ENCODE measurements at regions not wholly inside any gene's neighbourhood (a gene's known extent, or its start where the extent isn't known, plus 50 kb on each side); places are given as distances from the start of the nearest gene placed in this dataset.

- Histone ChIP-seq H3K27ac (ENCODE audit: low read depth, low read length) (no peak overlapping the region), H2BK15ac (replicated peaks; ENCODE audit: low read depth) (no peak overlapping the region), H3K36me3 (ENCODE audit: control insufficient read depth, insufficient read depth, low read length) (no peaks in the 10 kb centered on the region), H3K4me3 (ENCODE audit: low read length) (no peak overlapping the region), H3K56ac (ENCODE audit: low read length) (no peak overlapping the region), H2AK5ac (ENCODE audit: low read length) (no peak overlapping the region), H4K8ac (ENCODE audit: low read depth, low read length) (no peak overlapping the region), H2BK5ac (ENCODE audit: low read length) (no peak overlapping the region), H2BK120ac (ENCODE audit: low read depth, low read length) (no peak overlapping the region), H3K79me2 (ENCODE audit: control insufficient read depth, insufficient read depth, low read length) (no peaks in the 10 kb centered on the region), H4K5ac (ENCODE audit: low read length) (no peak overlapping the region), H3K4me1 (ENCODE audit: control insufficient read depth, low read depth, low read length) (peaks cover 9% of the 10 kb centered on the region), H3K27me3 (ENCODE audit: insufficient read depth, low read length, poor library complexity) (no peaks in the 10 kb centered on the region), H3K9ac (ENCODE audit: low read length) (no peak overlapping the region), H3K4me2 (ENCODE audit: low read length) (no peak overlapping the region), H3K79me1 (ENCODE audit: low read length) (no peaks in the 10 kb centered on the region), H3K4ac (ENCODE audit: low read depth, low read length) (no peak overlapping the region), H3K23ac (ENCODE audit: low read length) (no peak overlapping the region), H3K18ac (ENCODE audit: low read length) (no peak overlapping the region)
- no peak for DNase-seq
- WGBS (ENCODE audit: extremely low coverage, insufficient coverage, low lambda C conversion rate): no CpG with 5 or more reads among the region's 4 CpGs
Observed at GRCh38 chr19:28404472-28404871, 808.5 kb downstream of the UQCRFS1 start.

GRCh38 chr19:28403690-28404089 is 809.3 kb downstream of the UQCRFS1 start:
- Histone ChIP-seq H3K56ac (ENCODE audit: low read length) (peak overlapping the region; percentile 22), H3K36me3 (ENCODE audit: control insufficient read depth, insufficient read depth, low read length) (no peaks in the 10 kb centered on the region), H3K4me1 (ENCODE audit: control insufficient read depth, low read depth, low read length) (peaks cover 8% of the 10 kb centered on the region), H2BK5ac (ENCODE audit: low read length) (peak overlapping the region; percentile 41), H3K27ac (ENCODE audit: low read depth, low read length) (no peak overlapping the region), H2AK5ac (ENCODE audit: low read length) (no peak overlapping the region), H2BK120ac (ENCODE audit: low read depth, low read length) (no peak overlapping the region), H3K4me3 (ENCODE audit: low read length) (no peak overlapping the region), H3K79me2 (ENCODE audit: control insufficient read depth, insufficient read depth, low read length) (no peaks in the 10 kb centered on the region), H4K5ac (ENCODE audit: low read length) (no peak overlapping the region), H3K4ac (ENCODE audit: low read depth, low read length) (no peak overlapping the region), H3K79me1 (ENCODE audit: low read length) (no peaks in the 10 kb centered on the region), H2BK15ac (replicated peaks; ENCODE audit: low read depth) (no peak overlapping the region), H3K9ac (ENCODE audit: low read length) (no peak overlapping the region), H3K4me2 (ENCODE audit: low read length) (no peak overlapping the region), H3K23ac (ENCODE audit: low read length) (peak overlapping the region; percentile 4), H3K18ac (ENCODE audit: low read length) (no peak overlapping the region), H3K27me3 (ENCODE audit: insufficient read depth, low read length, poor library complexity) (no peaks in the 10 kb centered on the region), H4K8ac (ENCODE audit: low read depth, low read length) (no peak overlapping the region)
- WGBS (ENCODE audit: extremely low coverage, insufficient coverage, low lambda C conversion rate): no CpG with 5 or more reads among the region's 8 CpGs
- DNase-seq: peak; percentile 44

- Histone ChIP-seq H3K36me3 (ENCODE audit: control insufficient read depth, insufficient read depth, low read length) (no peaks in the 10 kb centered on the region), H3K56ac (ENCODE audit: low read length) (no peak overlapping the region), H2BK5ac (ENCODE audit: low read length) (no peak overlapping the region), H3K4me2 (ENCODE audit: low read length) (no peak overlapping the region), H4K8ac (ENCODE audit: low read depth, low read length) (no peak overlapping the region), H3K23ac (ENCODE audit: low read length) (no peak overlapping the region), H2BK15ac (replicated peaks; ENCODE audit: low read depth) (no peak overlapping the region), H3K79me1 (ENCODE audit: low read length) (no peaks in the 10 kb centered on the region), H3K4me3 (ENCODE audit: low read length) (no peak overlapping the region), H3K4ac (ENCODE audit: low read depth, low read length) (no peak overlapping the region), H3K27me3 (ENCODE audit: insufficient read depth, low read length, poor library complexity) (no peaks in the 10 kb centered on the region), H3K18ac (ENCODE audit: low read length) (no peak overlapping the region), H3K9ac (ENCODE audit: low read length) (no peak overlapping the region), H2BK120ac (ENCODE audit: low read depth, low read length) (no peak overlapping the region), H3K4me1 (ENCODE audit: control insufficient read depth, low read depth, low read length) (peaks cover 8% of the 10 kb centered on the region), H3K27ac (ENCODE audit: low read depth, low read length) (no peak overlapping the region), H3K79me2 (ENCODE audit: control insufficient read depth, insufficient read depth, low read length) (no peaks in the 10 kb centered on the region), H4K5ac (ENCODE audit: low read length) (no peak overlapping the region), H2AK5ac (ENCODE audit: low read length) (no peak overlapping the region)
- no CpG with 5 or more reads among the region's 13 CpGs for WGBS (ENCODE audit: extremely low coverage, insufficient coverage, low lambda C conversion rate)
- DNase-seq: no peak
Observed at GRCh38 chr19:28402701-28403290, 810.2 kb downstream of the UQCRFS1 start.

DNA sequence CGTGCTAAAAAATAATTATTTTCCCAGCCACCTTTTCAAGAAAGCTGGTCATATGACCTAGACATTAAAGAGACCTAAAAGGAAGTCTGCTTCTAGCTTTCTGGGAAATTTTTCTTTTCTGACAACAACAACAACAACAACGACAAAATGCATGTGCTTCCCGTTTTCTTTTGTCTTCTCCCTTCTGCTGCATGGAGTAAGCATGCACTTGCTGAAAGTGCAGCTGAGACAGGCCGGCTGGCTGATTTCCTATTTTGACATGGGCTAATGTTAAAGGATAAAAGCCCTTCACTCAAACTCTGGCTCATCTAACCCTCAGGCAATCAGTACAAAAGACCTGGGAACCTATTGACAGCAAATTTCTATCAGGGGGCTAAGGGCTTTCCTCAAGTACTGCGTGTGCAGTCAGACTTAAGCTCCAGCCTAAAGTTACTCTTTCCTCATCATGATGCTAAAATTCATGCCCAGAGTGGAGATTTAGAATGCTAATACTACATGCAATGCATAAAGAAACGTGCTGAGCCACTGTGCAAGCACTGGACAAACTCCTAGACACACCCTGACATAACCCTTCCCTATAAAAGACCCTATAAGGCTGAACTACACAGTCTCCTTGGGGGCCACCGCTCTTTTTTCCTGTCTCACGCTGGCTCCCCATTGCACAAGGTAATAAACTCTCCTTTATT is 811.1 kb downstream of the UQCRFS1 start:
- H2AK5ac ChIP-seq (ENCODE audit: low read length): no peak overlapping the region
- H3K4me1 ChIP-seq (ENCODE audit: control insufficient read depth, low read depth, low read length): peaks cover 8% of the 10 kb centered on the region
- no peak overlapping the region for H3K18ac ChIP-seq (ENCODE audit: low read length)
- no peak overlapping the region for H3K27ac ChIP-seq (ENCODE audit: low read depth, low read length)
- no peak overlapping the region for H2BK15ac ChIP-seq (replicated peaks; ENCODE audit: low read depth)
- no peak overlapping the region for H2BK5ac ChIP-seq (ENCODE audit: low read length)
- no peak overlapping the region for H3K9ac ChIP-seq (ENCODE audit: low read length)
- no peaks in the 10 kb centered on the region for H3K27me3 ChIP-seq (ENCODE audit: insufficient read depth, low read length, poor library complexity)
- no peaks in the 10 kb centered on the region for H3K79me1 ChIP-seq (ENCODE audit: low read length)
- no peak overlapping the region for H4K5ac ChIP-seq (ENCODE audit: low read length)
- H3K4me2 ChIP-seq (ENCODE audit: low read length): no peak overlapping the region
- H2BK120ac ChIP-seq (ENCODE audit: low read depth, low read length): no peak overlapping the region
- DNase-seq: no peak
- no peaks in the 10 kb centered on the region for H3K79me2 ChIP-seq (ENCODE audit: control insufficient read depth, insufficient read depth, low read length)
- no peak overlapping the region for H3K23ac ChIP-seq (ENCODE audit: low read length)
- no peak overlapping the region for H4K8ac ChIP-seq (ENCODE audit: low read depth, low read length)
- H3K36me3 ChIP-seq (ENCODE audit: control insufficient read depth, insufficient read depth, low read length): no peaks in the 10 kb centered on the region
- H3K4ac ChIP-seq (ENCODE audit: low read depth, low read length): no peak overlapping the region
- no peak overlapping the region for H3K56ac ChIP-seq (ENCODE audit: low read length)
- no CpG with 5 or more reads among the region's 8 CpGs for WGBS (ENCODE audit: extremely low coverage, insufficient coverage, low lambda C conversion rate)
- no peak overlapping the region for H3K4me3 ChIP-seq (ENCODE audit: low read length)

DNA sequence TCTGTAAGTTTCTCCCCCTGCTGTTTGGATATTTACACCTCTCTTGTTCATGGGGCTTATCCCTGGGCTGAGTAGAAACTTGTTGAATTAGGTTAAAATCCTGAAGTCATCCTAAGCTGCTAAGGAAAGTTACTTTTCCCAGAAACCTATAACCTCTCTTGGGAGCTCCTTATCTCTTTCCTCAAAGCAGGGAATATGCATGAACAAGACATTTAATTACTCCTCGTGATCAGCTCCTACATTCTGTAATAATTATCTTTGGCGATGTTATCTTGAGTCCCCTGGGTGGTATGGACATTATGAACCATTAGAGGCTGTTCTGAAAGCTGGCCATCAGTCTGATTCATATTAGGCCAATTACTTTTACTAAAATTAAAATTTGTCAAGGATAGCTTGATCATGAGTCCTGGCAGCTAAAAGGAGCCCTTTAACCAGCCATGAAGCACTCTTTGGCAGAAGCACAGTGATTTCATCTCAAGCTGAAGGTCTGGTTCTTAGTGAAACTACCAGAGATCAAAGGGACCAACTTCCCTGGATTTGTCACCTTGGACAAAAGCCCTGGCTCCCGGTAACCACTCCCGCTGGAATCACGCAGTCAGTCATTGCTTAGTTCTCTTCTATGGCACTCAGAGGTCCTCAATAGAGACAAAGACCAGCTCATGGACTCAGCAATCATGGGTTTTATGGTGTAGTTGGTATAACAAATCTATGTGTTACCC is 811.8 kb downstream of the UQCRFS1 start:
- H3K4me3 ChIP-seq (ENCODE audit: low read length): no peak overlapping the region
- H3K27ac ChIP-seq (ENCODE audit: low read depth, low read length): no peak overlapping the region
- no peak overlapping the region for H2BK120ac ChIP-seq (ENCODE audit: low read depth, low read length)

More for the DNA sequence above, 811.8 kb downstream of the UQCRFS1 start:
- no peak overlapping the region for H3K56ac ChIP-seq (ENCODE audit: low read length)
- H3K9ac ChIP-seq (ENCODE audit: low read length): no peak overlapping the region
- H3K27me3 ChIP-seq (ENCODE audit: insufficient read depth, low read length, poor library complexity): no peaks in the 10 kb centered on the region
- H3K79me2 ChIP-seq (ENCODE audit: control insufficient read depth, insufficient read depth, low read length): no peaks in the 10 kb centered on the region
- no peak overlapping the region for H3K18ac ChIP-seq (ENCODE audit: low read length)
- H3K4me2 ChIP-seq (ENCODE audit: low read length): no peak overlapping the region
- DNase-seq: peak; percentile 77
- H2AK5ac ChIP-seq (ENCODE audit: low read length): no peak overlapping the region
- no peak overlapping the region for H2BK5ac ChIP-seq (ENCODE audit: low read length)
- no peak overlapping the region for H4K5ac ChIP-seq (ENCODE audit: low read length)
- no peaks in the 10 kb centered on the region for H3K36me3 ChIP-seq (ENCODE audit: control insufficient read depth, insufficient read depth, low read length)
- WGBS (ENCODE audit: extremely low coverage, insufficient coverage, low lambda C conversion rate): no CpG with 5 or more reads among the region's 5 CpGs
- H3K4ac ChIP-seq (ENCODE audit: low read depth, low read length): no peak overlapping the region
- H4K8ac ChIP-seq (ENCODE audit: low read depth, low read length): no peak overlapping the region
- H2BK15ac ChIP-seq (replicated peaks; ENCODE audit: low read depth): no peak overlapping the region
- no peak overlapping the region for H3K23ac ChIP-seq (ENCODE audit: low read length)
- H3K79me1 ChIP-seq (ENCODE audit: low read length): no peaks in the 10 kb centered on the region
- peaks cover 8% of the 10 kb centered on the region for H3K4me1 ChIP-seq (ENCODE audit: control insufficient read depth, low read depth, low read length)

Measured in mesendoderm (in vitro differentiated cells).